ENCODE measurements at regions not wholly inside any gene's neighbourhood (a gene's known extent, or its start where the extent isn't known, plus 50 kb on each side); places are given as distances from the start of the nearest gene placed in this dataset.

DNA sequence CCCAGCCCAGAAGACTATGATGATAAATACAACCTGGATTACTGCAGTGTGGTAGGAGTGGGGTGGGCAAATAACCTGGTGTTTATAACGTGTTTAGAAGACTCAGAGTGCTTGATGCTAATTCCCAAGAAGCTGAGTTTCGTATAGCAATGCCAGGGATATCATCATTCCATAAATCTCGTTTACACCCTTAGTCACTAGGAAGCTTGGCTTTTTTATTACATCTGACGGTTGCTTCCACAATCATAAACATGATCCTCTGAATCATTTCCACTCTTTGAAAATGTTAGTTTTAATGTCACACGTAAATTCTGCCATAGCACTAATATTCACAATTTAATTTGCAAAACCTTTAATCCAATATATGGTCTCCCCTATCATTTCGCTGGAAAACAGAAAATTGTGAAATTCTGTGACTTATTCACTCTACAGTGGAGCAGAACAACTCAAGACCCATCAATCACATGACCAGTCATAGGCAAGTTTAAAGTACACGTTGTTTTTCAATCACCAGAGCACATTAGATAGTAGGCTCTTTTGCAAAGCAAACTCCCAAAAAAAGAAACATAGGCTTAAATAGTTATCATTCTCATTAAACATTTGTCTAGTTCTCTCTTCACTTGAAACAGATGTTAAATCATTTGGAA lies 321.0 kb downstream of the LTN1 start:
- TF ChIP-seq, protein P1, sequence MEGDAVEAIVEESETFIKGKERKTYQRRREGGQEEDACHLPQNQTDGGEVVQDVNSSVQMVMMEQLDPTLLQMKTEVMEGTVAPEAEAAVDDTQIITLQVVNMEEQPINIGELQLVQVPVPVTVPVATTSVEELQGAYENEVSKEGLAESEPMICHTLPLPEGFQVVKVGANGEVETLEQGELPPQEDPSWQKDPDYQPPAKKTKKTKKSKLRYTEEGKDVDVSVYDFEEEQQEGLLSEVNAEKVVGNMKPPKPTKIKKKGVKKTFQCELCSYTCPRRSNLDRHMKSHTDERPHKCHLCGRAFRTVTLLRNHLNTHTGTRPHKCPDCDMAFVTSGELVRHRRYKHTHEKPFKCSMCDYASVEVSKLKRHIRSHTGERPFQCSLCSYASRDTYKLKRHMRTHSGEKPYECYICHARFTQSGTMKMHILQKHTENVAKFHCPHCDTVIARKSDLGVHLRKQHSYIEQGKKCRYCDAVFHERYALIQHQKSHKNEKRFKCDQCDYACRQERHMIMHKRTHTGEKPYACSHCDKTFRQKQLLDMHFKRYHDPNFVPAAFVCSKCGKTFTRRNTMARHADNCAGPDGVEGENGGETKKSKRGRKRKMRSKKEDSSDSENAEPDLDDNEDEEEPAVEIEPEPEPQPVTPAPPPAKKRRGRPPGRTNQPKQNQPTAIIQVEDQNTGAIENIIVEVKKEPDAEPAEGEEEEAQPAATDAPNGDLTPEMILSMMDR (IDR thresholded peaks at IDR 0.05) = no peak
- no peak for TF ChIP-seq EZH2 (IDR thresholded peaks at IDR 0.05; ENCODE audit: borderline replicate concordance, insufficient read depth, low read depth, low read length, poor library complexity, severe bottlenecking)
